Smooth muscle cell (in vitro differentiated cells): ENCODE measurements at regions not wholly inside any gene's neighbourhood (a gene's known extent, or its start where the extent isn't known, plus 50 kb on each side); places are given as distances from the start of the nearest gene placed in this dataset.

Source experiments
- DNase-seq: peaks from one replicate; lab custom pipeline; 2025; ENCODE audit not compliant: unreplicated experiment; lab: John Stamatoyannopoulos, UW
- H2AFZ ChIP-seq: fragments of 200-600 bp; sonication (generic); 2 replicates; pipeline ENCODE4 v1.6.0; 2016; ENCODE audit warnings: antibody characterized with exemption, low read depth, mild to moderate bottlenecking
- H3F3A ChIP-seq: fragments of 200-600 bp; sonication (generic); 2 replicates; pipeline ENCODE4 v1.6.0; 2017; ENCODE audit warnings: antibody characterized with exemption, low read depth
- H3K27ac ChIP-seq: fragments of 200-600 bp; sonication (generic); 2 replicates; pipeline ENCODE4 v1.5.1; 2016; ENCODE audit warnings: low read depth, mild to moderate bottlenecking
- H3K27me3 ChIP-seq: fragments of 200-600 bp; sonication (generic); 2 replicates; pipeline ENCODE4 v1.6.1; 2016; ENCODE audit warnings: low read depth, mild to moderate bottlenecking
- H3K36me3 ChIP-seq: fragments of 200-600 bp; sonication (generic); 2 replicates; pipeline ENCODE4 v1.5.1; 2016; ENCODE audit warnings: low read depth
- H3K4me1 ChIP-seq: fragments of 200-600 bp; sonication (generic); 2 replicates; pipeline ENCODE4 v1.5.1; 2016; ENCODE audit warnings: low read depth
- H3K4me2 ChIP-seq: fragments of 200-600 bp; sonication (generic); 2 replicates; pipeline ENCODE4 v1.6.0; 2016; ENCODE audit warnings: mild to moderate bottlenecking
- H3K4me3 ChIP-seq: fragments of 200-600 bp; sonication (generic); 2 replicates; pipeline ENCODE4 v1.5.1; 2016; ENCODE audit warnings: mild to moderate bottlenecking
- H3K79me2 ChIP-seq: fragments of 200-600 bp; sonication (generic); 2 replicates; pipeline ENCODE4 v1.6.0; 2016; ENCODE audit warnings: low read depth, mild to moderate bottlenecking
- H3K9ac ChIP-seq: fragments of 200-600 bp; sonication (generic); 2 replicates; pipeline ENCODE4 v1.6.0; 2016; ENCODE audit warnings: low read depth
- H3K9me3 ChIP-seq: fragments of 200-600 bp; sonication (generic); replicated peaks from 2 replicates; pipeline ENCODE4 v1.5.1; 2016; ENCODE audit warnings: low read depth
- H4K20me1 ChIP-seq: fragments of 200-600 bp; sonication (generic); 2 replicates; pipeline ENCODE4 v1.6.0; 2016; ENCODE audit warnings: low read depth
- WGBS: methylation state at CpG from one replicate; pipeline ENCODE4 v1.1.7; 2016; ENCODE audit warnings: low lambda C conversion rate; 5-methylcytosine and 5-hydroxymethylcytosine counted together
- TF ChIP-seq, protein P1 (sequence below): fragments of 200-600 bp; sonication (generic); IDR thresholded peaks from 2 replicates; pipeline ENCODE4 v1.5.1; 2017; ENCODE audit warnings: borderline replicate concordance, mild to moderate bottlenecking, antibody characterized with exemption; ENCODE audit not compliant: insufficient read depth, poor library complexity, severe bottlenecking

DNA sequence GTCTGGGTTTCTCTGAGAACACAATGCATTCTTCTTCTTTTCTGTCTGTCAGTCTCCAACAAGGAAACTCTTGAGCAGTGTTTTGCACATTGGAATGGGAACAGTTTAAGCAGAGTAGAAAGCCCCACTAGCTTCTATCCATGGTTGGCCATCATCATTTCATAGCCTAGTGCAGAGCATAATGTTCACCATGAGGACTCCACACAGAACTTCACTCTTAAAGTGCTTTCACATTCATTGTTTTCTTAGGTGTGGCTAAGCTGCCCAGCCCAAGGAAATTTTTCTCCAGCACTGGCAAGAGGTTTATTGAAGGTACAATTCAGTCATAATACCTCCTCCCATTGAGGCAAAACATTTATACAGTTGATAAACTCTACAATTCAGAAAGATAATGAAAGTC, 503.0 kb upstream of the CD180 start:
- no peak for DNase-seq
- Histone ChIP-seq H3K4me3 (no peak overlapping the region), H3K27me3 (no peaks in the 10 kb centered on the region), H2AFZ (no peak overlapping the region), H4K20me1 (no peaks in the 10 kb centered on the region), H3K4me1 (no peaks in the 10 kb centered on the region), H3K9ac (no peak overlapping the region), H3F3A (no peaks in the 10 kb centered on the region), H3K4me2 (no peak overlapping the region), H3K27ac (no peak overlapping the region), H3K9me3 (peaks cover 4% of the 10 kb centered on the region), H3K36me3 (no peaks in the 10 kb centered on the region), H3K79me2 (no peaks in the 10 kb centered on the region)
- TF ChIP-seq, protein P1, sequence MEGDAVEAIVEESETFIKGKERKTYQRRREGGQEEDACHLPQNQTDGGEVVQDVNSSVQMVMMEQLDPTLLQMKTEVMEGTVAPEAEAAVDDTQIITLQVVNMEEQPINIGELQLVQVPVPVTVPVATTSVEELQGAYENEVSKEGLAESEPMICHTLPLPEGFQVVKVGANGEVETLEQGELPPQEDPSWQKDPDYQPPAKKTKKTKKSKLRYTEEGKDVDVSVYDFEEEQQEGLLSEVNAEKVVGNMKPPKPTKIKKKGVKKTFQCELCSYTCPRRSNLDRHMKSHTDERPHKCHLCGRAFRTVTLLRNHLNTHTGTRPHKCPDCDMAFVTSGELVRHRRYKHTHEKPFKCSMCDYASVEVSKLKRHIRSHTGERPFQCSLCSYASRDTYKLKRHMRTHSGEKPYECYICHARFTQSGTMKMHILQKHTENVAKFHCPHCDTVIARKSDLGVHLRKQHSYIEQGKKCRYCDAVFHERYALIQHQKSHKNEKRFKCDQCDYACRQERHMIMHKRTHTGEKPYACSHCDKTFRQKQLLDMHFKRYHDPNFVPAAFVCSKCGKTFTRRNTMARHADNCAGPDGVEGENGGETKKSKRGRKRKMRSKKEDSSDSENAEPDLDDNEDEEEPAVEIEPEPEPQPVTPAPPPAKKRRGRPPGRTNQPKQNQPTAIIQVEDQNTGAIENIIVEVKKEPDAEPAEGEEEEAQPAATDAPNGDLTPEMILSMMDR: no peak

DNA sequence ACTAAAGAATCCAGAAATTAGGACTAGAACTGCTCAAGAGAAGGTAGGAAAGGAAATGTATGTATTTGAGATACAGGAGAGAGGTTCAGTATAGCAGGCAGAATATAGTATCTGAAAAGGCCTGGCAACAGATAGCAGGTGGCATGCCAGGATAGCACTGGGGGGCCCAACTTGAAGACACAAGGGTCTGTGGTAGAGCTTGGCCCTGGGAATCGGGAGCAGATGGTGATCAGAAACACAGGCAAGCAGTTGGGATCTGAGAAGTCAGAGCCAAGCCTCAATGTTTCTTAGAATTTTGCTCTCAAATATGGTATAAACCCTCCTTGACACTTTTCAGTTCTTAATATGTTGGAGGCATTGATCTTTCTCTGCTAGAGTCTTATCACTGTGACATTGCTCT, 499.8 kb upstream of the CD180 start:
- no peaks in the 10 kb centered on the region for H3K9me3 ChIP-seq
- H2AFZ ChIP-seq: no peak overlapping the region
- no peak for DNase-seq
- no peaks in the 10 kb centered on the region for H4K20me1 ChIP-seq
- H3K4me2 ChIP-seq: no peak overlapping the region
- no peaks in the 10 kb centered on the region for H3F3A ChIP-seq
- WGBS: 93% methylated on average over 1 of the region's 1 CpG
- no peak overlapping the region for H3K4me3 ChIP-seq
- H3K27ac ChIP-seq: no peak overlapping the region
- H3K79me2 ChIP-seq: no peaks in the 10 kb centered on the region
- no peaks in the 10 kb centered on the region for H3K36me3 ChIP-seq
- no peaks in the 10 kb centered on the region for H3K4me1 ChIP-seq
- no peaks in the 10 kb centered on the region for H3K27me3 ChIP-seq
- H3K9ac ChIP-seq: no peak overlapping the region
- TF ChIP-seq, protein P1: no peak

DNA sequence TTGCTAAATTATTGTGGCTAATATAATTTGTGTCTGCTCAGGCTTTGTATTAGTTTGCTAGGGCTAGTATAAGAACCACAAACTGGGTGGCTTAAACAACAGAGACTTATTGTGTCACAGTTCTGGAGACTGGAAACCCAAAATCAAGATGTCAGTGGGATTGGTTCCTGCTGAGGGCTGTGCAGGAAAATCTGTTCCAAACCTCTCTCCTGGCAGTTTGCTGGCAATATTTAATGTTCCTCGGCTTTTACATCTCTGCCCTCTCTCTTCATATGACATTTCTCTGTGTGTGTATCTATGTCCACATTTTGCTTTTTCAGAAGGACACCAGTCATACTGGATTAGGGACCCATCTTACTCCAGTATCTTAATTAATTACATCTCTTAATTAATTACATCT, 498.8 kb upstream of the CD180 start:
- Histone ChIP-seq H3K4me2 (no peak overlapping the region), H4K20me1 (no peaks in the 10 kb centered on the region), H3F3A (no peaks in the 10 kb centered on the region), H3K79me2 (no peaks in the 10 kb centered on the region), H3K36me3 (no peaks in the 10 kb centered on the region), H3K27ac (no peak overlapping the region), H3K9ac (no peak overlapping the region), H2AFZ (no peak overlapping the region), H3K4me3 (no peak overlapping the region), H3K27me3 (no peaks in the 10 kb centered on the region), H3K4me1 (no peaks in the 10 kb centered on the region), H3K9me3 (no peaks in the 10 kb centered on the region)
- 96% methylated on average over 1 of the region's 1 CpG for WGBS
- DNase-seq: no peak
- TF ChIP-seq, protein P1: no peak

DNA sequence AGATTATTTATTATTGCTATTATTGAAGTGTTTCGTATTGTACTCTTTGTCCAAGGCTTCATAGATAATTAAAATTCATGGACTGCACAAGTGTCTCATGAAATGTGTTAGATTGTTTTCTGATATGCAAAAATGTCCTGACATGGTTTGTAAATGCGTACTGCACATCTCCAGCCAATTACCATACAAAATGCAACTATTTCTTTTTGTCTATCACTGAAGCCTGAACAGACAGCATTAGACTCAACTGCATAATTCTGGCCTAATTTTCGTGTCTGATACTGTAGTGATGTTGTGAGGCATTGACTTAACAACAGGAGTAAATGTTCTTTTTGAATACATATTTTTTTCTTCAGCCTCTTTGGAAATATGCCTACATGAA, 498.2 kb upstream of the CD180 start:
- TF ChIP-seq, protein P1: no peak
- H3K4me1 ChIP-seq: no peaks in the 10 kb centered on the region
- WGBS: 89% methylated on average over 3 of the region's 3 CpGs

More for the DNA sequence above, 498.2 kb upstream of the CD180 start:
- H3K9ac ChIP-seq: no peak overlapping the region
- no peaks in the 10 kb centered on the region for H3K9me3 ChIP-seq
- no peak overlapping the region for H3K4me3 ChIP-seq
- H3K36me3 ChIP-seq: no peaks in the 10 kb centered on the region
- no peak overlapping the region for H3K4me2 ChIP-seq
- no peaks in the 10 kb centered on the region for H3F3A ChIP-seq
- H3K27ac ChIP-seq: no peak overlapping the region
- DNase-seq: no peak
- no peaks in the 10 kb centered on the region for H3K79me2 ChIP-seq
- H3K27me3 ChIP-seq: no peaks in the 10 kb centered on the region
- no peak overlapping the region for H2AFZ ChIP-seq
- H4K20me1 ChIP-seq: no peaks in the 10 kb centered on the region
